Uterus (tissue), 3 donors: ENCODE measurements at regions not wholly inside any gene's neighbourhood (a gene's known extent, or its start where the extent isn't known, plus 50 kb on each side); places are given as distances from the start of the nearest gene placed in this dataset.

Source experiments
- DNase-seq, 2 donors: peaks; one replicate each; pipeline ENCODE4 v3.0.0-alpha.2; 2019 to 2020
- H3K27ac ChIP-seq, 2 donors: fragments of 200-600 bp; sonication (generic); 1 replicate in 1 of 2; 2 replicates in 1 of 2; pipeline ENCODE4 v1.5.1; 2016 to 2018
- H3K27me3 ChIP-seq, 2 donors: fragments of 200-600 bp; sonication (generic); one replicate each; pipeline ENCODE4 v1.5.1; 2018 to 2019; ENCODE audit warnings: control low read depth in 1 of 2
- H3K36me3 ChIP-seq, 2 donors: fragments of 200-600 bp; sonication (generic); one replicate each; pipeline ENCODE4 v1.5.1; 2019; ENCODE audit warnings: control low read depth in 1 of 2
- H3K4me1 ChIP-seq, 2 donors: fragments of 200-600 bp; sonication (generic); one replicate each; pipeline ENCODE4 v1.5.1; 2018 to 2019; ENCODE audit warnings: control low read depth in 1 of 2
- H3K4me3 ChIP-seq, 2 donors: fragments of 200-600 bp; sonication (generic); 1 replicate in 1 of 2; 2 replicates in 1 of 2; pipeline ENCODE4 v1.5.1; 2018 to 2019; ENCODE audit warnings: mild to moderate bottlenecking in 1 of 2
- H3K9me3 ChIP-seq, 2 donors: fragments of 200-600 bp; sonication (generic); one replicate each; pipeline ENCODE4 v1.5.1; 2019; ENCODE audit warnings: control low read depth in 1 of 2
- POLR2A ChIP-seq, 2 donors: fragments of 450-650 bp; IDR thresholded peaks; one replicate each; pipeline ENCODE4 v1.6.1; 2016; ENCODE audit warnings: antibody characterized with exemption in 2 of 2, mild to moderate bottlenecking in 1 of 2, moderate library complexity in 1 of 2
- intact Hi-C: fragments of 100-400 bp; cut with DNase I; formaldehyde crosslinking; loops from one replicate; pipeline ENCODE4 v1.15.1; 2023; ENCODE audit warnings: low total_unique reads
- TF ChIP-seq, protein P1 (sequence below), 4 experiments: fragments of 200-600 bp in 2 of 4; fragments of 450-650 bp in 2 of 4; sonication (generic) in 2 of 4; IDR thresholded peaks; one replicate each; pipeline ENCODE4 v1.5.1; 2016 to 2019; ENCODE audit warnings: antibody characterized with exemption in 4 of 4, mild to moderate bottlenecking in 2 of 4, moderate library complexity in 1 of 4
- donor health status: DM: yes; HTN: yes; CAD: no.

DNA sequence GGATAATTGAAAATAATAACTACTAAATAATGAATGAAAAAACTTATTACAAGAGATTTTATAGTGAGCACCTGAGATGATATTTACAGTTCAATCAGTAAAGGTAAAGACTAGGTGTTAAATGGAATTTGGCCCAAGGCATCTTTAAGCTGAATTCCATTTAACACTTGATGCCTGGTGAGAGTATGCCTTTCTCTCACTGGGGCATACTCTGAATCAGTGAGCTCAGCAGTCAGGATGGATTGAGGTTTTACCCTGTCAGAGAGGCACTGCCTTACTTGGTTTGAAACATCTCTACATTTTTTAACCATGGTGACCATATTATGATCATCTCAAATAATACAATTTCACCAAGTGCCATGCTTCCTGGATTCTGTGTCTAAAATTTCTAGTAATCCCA is 1416.3 kb downstream of the MAT2B start:
- H3K27me3 ChIP-seq: no peaks in the 10 kb centered on the region
- intact Hi-C loops: no loop called here
- H3K4me1 ChIP-seq: no peaks in the 10 kb centered on the region
- no peak for DNase-seq
- no peak overlapping the region for H3K27ac ChIP-seq
- H3K36me3 ChIP-seq: no peaks in the 10 kb centered on the region
- H3K4me3 ChIP-seq: no peak overlapping the region
- TF ChIP-seq, protein P1, sequence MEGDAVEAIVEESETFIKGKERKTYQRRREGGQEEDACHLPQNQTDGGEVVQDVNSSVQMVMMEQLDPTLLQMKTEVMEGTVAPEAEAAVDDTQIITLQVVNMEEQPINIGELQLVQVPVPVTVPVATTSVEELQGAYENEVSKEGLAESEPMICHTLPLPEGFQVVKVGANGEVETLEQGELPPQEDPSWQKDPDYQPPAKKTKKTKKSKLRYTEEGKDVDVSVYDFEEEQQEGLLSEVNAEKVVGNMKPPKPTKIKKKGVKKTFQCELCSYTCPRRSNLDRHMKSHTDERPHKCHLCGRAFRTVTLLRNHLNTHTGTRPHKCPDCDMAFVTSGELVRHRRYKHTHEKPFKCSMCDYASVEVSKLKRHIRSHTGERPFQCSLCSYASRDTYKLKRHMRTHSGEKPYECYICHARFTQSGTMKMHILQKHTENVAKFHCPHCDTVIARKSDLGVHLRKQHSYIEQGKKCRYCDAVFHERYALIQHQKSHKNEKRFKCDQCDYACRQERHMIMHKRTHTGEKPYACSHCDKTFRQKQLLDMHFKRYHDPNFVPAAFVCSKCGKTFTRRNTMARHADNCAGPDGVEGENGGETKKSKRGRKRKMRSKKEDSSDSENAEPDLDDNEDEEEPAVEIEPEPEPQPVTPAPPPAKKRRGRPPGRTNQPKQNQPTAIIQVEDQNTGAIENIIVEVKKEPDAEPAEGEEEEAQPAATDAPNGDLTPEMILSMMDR (IDR thresholded peaks at IDR 0.05): no peak
- no peak for TF ChIP-seq POLR2A (IDR thresholded peaks at IDR 0.05)
- H3K9me3 ChIP-seq: peaks cover 0 to 3% of the 10 kb centered on the region in 2 donors

DNA sequence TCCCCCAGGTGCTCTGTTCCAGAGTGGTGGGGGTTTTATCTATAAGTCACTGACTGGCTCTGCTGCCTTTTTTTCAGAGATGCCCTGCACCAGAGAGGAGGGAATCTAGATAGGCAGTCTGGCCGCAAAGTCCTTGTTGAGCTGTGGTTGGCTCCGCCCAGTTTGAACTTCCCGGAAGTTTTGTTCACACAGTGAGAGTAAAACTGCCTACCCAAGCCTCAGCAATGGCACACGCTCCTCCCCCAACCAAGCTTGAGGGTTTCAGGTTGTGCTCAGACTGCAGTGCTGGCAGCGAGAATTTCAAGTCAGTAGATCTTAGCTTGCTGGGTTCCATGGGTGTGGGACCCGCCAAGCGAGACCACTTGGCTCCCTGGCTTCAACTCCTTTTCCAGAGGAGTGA is 1428.6 kb downstream of the MAT2B start:
- Histone ChIP-seq H3K4me1 (no peaks in the 10 kb centered on the region), H3K36me3 (no peaks in the 10 kb centered on the region), H3K9me3 (no peaks in the 10 kb centered on the region), H3K4me3 (no peak overlapping the region), H3K27ac (no peak overlapping the region), H3K27me3 (no peaks in the 10 kb centered on the region)
- intact Hi-C loops: no loop called here
- TF ChIP-seq, protein P1 (IDR thresholded peaks at IDR 0.05): no peak
- TF ChIP-seq POLR2A (IDR thresholded peaks at IDR 0.05): no peak
- no peak for DNase-seq

DNA sequence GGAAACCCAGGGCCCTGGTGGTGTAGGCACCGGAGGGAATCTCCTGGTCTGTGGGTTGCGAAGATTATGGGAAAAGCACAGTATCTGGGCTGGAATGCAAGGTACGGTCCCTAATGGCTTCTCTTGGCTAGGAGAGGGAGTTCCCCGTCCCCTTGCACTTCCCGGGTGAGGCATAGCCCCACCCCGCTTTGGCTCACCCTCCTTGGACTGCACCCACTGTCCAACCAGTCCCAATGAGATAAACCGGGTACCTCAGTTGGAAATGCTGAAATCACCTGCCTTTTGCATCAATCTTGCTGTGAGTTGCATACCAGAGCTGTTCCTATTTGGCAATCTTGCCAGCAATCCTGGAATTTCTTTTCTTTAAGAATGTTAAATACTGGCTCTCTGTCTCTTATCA is 1429.1 kb downstream of the MAT2B start:
- H3K27me3 ChIP-seq: no peaks in the 10 kb centered on the region
- DNase-seq: no peak
- TF ChIP-seq, protein P1 (IDR thresholded peaks at IDR 0.05): no peak
- TF ChIP-seq POLR2A (IDR thresholded peaks at IDR 0.05): no peak
- H3K4me3 ChIP-seq: no peak overlapping the region
- intact Hi-C loops: no loop called here
- H3K9me3 ChIP-seq: no peaks in the 10 kb centered on the region
- H3K27ac ChIP-seq: no peak overlapping the region
- H3K36me3 ChIP-seq: no peaks in the 10 kb centered on the region
- no peaks in the 10 kb centered on the region for H3K4me1 ChIP-seq

DNA sequence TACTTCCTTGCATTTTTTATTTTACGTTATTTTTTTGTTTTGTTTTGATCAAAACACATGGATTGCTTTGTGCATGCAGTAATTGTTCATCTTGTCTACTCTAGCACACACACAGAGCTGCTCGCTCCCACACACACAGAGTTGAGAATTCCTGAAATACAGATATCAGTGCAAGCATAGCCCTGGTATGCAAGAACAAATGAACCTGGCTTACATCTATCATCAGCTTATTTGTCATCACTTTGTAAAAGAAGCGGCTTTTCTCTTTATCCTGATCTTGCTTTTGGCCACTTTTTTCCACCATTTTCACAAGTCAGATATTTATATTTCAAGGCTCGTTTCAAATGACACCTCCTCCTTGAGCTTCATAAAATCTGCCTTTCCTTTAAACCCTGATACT is 1435.7 kb downstream of the MAT2B start:
- intact Hi-C loops: no loop called here
- TF ChIP-seq, protein P1 (IDR thresholded peaks at IDR 0.05): no peak
- no peak for TF ChIP-seq POLR2A (IDR thresholded peaks at IDR 0.05)

DNA sequence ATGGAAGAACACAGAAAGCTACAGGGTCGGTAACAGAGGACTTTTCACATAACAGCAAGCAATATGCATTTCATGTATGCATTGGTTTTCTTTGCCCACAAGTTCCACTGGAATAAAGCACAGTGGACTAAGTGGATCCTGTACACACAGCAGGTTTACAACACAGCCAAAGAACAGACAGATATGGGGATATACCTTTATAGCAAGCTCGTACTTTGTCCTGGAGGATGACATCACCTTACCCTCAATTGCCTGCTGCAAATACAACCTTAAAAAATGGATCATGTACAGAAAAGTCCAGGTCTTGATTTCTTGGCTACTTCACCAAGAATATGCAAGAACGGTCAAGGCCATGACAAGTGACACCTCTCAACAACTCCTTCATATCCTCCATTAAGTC is 1445.5 kb downstream of the MAT2B start:
- H3K36me3 ChIP-seq: no peaks in the 10 kb centered on the region
- no peak for TF ChIP-seq POLR2A (IDR thresholded peaks at IDR 0.05)
- TF ChIP-seq, protein P1 (IDR thresholded peaks at IDR 0.05): no peak
- no peak overlapping the region for H3K4me3 ChIP-seq
- no peak overlapping the region for H3K27ac ChIP-seq
- H3K27me3 ChIP-seq: no peaks in the 10 kb centered on the region
- no peaks in the 10 kb centered on the region for H3K9me3 ChIP-seq
- DNase-seq: no peak
- intact Hi-C loops: no loop called here
- H3K4me1 ChIP-seq: no peaks in the 10 kb centered on the region

More for the DNA sequence above, 1435.7 kb downstream of the MAT2B start:
- Histone ChIP-seq H3K4me3 (no peak overlapping the region), H3K36me3 (no peaks in the 10 kb centered on the region), H3K4me1 (no peaks in the 10 kb centered on the region), H3K27ac (no peak overlapping the region), H3K27me3 (no peaks in the 10 kb centered on the region), H3K9me3 (no peaks in the 10 kb centered on the region)
- DNase-seq: no peak
